NCI-H128 (cell line): ENCODE measurements at regions not wholly inside any gene's neighbourhood (a gene's known extent, or its start where the extent isn't known, plus 50 kb on each side); places are given as distances from the start of the nearest gene placed in this dataset.

ENCODE experiments used
- DNase-seq: peaks from one replicate; lab custom pipeline; 2025; ENCODE audit not compliant: unreplicated experiment; lab: John Stamatoyannopoulos, UW

DNA sequence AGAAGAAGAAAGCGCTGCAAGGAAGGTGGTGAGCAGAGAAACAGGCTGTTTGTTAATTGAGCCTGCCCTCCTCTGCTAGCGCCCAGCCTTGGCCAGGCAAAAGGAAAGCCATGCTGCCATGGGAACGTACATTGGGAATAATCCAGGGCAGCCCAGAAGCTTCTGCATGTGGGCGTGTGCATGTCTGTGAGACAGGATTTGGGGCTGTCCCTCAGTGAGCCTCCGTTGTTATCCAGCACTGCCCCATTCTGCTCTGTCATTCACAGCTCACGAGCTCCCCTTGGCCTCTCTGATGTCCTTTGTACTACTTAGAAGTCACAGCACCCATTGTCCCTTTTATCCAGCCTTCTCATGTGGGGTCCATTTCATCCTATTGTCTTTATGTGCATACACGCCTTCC, 239.1 kb upstream of the ROPN1 start:
- no peak for DNase-seq

DNA sequence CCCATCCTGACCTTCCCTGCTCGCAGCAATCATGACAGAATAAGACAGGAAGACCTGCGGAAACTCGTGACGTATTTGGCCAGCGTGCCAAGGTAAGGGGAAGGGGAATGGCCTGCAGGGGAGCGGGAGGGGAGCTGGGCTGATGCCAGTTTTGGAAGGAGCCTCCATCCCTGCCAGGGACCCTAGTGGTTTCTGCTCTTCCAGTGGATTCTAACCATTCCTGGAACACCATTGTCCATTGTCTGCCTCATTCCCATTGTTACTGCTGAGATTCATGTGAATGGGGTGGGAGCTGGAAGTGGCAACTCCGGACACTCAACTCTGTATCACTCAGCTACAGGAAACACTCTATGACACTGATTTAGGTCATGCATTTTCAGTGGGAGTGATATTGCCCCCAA, 242.9 kb upstream of the ROPN1 start:
- DNase-seq: no peak

DNA sequence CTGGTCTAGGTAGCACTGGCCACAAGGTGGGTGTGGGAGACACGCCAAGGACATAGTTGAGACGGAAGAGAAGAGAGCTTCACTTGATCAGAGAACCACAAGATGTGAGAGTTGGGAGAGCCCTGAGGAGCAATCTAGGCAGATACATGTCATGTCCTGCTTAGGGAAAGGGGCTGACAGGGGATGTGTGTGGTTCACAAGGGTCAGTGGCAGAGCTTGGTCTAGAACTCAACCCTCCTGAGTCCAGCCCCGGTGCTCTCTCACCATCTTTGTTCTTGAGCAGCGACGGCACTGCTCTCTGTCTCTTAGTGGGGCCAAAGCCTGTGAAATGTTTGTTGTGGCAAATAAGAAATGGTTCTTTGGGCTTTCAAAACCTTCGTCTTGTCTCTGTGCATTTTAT, 243.5 kb upstream of the ROPN1 start:
- no peak for DNase-seq

DNA sequence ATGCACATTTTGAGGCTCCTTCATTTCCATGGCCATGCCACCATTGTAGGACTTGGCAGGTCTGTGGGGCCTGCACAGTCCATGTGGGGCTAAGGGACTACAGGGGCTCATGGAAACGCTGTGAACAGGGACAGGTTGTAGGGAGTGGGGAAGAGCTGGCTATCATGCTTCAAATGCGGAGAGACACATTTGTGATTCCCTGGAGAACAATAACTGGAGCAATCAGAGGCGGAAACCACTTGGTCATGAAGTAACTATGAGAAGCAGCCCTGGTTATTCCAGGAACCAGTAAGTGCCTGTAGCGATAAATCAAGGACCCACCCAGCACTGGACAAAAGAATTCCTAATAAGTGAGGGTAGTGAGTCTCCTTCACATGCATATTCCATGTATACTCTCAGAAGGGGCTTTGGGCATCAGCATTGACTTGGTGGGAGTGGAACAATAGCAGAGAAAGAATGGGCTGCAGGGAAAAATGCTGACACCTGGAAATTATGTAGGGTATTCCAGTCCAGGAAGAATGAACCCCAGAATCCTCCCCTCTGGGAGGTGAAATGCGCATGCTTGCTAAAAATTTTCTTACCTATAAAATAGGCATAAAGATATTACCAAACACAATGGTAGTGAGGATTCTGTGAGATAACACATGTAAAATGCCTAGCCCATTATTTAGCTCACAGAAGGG, 251.4 kb upstream of the ROPN1 start:
- DNase-seq: no peak

DNA sequence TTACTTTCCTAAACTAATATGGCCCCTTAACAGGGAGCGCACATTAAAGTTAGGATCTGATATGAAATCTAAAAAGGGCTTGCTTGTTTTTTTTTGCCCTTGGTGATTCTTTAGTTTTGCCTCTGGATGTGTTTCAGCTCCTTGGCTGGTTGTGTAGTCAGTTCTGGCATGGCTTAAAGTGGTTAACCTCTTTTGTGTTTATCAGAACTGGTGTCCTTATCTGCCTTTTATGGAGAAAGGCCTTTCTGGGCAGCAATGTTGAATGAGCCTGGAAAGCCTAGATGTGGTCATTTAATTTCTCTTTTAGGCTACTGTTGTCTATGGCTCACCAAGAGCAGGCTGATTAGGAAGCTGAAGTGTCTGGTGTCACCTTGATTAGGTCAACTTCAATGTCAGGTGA, 254.5 kb upstream of the ROPN1 start:
- DNase-seq: no peak

DNA sequence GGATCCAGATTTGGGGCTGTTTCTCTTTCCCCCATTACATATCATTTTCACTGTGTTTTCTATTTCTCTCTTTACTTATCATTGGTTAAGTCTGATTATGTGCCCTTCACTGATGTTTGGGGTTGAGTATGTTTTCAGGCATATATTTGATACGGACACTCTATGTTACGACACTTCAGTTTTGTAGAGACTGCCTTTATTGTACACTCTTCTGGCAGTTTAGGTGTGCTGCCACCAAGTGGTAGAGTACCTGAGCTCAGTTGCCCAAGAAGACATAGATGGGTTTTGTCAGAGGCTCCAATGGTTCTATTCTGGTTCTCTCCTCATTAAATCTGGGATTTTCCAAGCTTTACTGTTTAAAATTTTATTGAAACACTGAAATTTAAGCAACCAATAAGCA, 255.0 kb upstream of the ROPN1 start:
- no peak for DNase-seq

DNA sequence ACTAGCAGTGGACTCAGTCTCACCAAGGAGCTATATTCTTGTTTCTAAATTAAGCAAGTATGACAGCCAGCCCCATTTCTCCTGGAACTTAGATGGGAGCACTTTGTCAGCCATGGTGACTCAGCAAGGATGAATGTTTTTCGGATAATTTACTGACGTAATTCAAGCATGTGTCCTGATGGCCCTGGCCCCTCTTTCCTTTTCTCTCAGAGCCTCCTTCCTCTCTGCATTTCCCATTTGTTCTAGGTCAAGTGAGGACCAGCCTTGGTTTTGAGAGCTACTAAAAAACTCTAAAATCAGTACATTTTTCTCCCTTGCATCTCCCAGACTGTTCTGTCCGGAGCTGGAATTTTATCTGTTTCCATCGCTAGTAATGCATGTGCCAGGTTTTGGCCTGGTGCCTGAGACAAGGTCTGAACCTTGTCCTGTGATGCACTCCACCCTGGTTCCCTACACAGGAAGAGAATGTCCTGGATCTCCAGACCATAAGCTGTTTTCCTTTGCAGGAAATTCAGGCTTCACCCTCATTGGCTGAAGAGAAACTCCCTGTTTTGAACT, 256.6 kb upstream of the ROPN1 start:
- DNase-seq: no peak

DNA sequence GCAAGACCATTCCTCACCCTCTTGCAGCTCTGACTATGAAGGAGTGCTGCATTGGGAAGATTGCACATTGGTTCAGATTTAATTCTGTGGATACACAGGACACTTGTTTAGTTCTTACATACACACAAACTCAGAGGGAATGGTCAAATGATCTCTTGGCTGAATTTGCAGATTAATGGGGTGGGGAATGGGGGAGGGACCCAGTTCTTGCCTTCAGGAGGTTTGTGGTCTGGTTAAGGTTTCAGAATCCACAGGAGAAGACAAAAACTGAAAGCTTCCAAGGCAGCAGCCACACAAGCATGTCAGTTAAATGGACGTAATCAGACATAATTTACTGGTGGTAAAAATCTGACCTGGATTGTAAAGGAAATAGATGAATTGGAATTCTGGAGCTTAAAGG, 257.1 kb upstream of the ROPN1 start:
- DNase-seq: no peak

DNA sequence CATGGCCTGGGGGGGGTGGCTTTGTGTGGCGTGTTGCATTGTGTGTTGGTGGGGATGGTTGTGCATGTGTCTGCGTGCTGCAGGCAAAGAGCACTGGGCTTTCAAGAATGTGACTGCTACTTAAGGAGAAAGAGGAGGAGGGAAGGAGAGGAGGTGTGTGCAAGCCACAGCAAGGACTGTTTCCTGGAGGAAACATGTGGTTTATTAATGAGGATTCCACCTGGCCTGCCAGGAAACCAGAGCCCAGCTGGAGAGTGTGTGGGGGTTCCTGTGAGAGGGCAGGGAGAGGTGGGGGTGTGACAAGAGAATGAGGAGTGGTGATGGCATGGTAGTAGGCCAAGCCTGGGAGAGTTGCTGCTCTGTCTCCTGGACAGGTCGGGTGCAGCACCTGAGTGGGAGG, 258.1 kb upstream of the ROPN1 start:
- DNase-seq: no peak

DNA sequence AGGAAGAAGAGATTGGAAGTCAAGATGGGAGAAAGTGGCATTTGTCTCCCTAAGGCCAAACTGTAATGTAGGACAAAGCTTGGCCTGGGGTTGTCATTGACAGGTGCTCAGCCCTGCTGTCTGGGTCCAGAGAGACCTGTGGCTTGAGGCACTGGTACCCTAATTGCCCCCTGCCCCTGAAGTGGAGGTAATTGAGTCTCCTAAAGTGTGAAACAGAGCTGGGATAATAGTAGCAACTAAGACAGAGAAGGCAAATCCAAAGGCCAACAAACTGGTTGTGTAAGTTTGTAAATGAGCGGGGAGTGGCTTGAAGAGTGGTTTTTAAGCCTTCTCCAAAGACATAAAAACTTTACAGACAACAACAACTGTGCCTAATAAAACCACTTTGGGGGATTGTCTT, 264.2 kb upstream of the ROPN1 start:
- no peak for DNase-seq

DNA sequence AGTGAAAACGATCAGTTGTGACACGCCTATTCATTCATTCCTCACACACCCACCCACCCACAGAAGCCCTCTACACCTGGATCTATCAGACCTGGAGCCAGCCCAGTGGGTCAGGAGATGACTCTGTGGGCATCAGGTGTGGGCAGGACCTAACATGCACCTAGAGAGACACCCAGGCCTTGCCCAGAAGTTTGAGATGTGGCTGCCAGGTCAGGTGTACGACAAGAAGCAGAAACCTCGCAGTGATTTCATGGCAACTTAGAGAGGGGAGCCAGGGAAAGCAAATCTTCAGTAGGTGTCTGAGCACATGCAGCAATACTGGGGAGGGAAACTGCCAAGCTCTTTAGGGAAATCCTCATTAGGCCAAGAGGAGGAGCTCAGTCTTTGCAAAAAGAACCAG, 264.7 kb upstream of the ROPN1 start:
- no peak for DNase-seq

DNA sequence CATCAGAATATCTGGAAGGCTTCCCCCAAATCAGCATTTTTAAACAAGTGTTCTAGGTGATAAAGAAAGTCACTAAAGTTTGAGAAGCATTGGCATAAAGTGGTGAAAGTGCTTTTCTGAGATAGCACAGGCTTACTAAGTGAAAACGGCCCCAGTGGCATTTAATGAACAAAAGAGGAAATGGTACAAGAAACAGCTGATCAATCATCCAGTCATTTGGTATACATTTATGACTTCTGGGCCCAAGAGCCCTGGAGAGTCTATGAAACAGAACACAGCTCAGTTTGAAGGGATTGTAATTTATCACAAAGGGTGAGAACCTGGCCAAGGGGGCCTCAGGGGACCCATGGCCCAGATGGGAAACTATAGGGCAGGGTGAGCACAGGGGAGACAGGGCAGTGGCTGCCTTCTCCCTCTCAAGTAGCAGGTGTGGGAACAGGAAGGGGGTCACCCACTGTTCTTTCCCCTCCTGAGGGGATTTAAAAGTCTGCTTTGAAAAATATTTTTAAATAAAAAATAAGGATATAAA, 265.5 kb upstream of the ROPN1 start:
- no peak for DNase-seq

DNA sequence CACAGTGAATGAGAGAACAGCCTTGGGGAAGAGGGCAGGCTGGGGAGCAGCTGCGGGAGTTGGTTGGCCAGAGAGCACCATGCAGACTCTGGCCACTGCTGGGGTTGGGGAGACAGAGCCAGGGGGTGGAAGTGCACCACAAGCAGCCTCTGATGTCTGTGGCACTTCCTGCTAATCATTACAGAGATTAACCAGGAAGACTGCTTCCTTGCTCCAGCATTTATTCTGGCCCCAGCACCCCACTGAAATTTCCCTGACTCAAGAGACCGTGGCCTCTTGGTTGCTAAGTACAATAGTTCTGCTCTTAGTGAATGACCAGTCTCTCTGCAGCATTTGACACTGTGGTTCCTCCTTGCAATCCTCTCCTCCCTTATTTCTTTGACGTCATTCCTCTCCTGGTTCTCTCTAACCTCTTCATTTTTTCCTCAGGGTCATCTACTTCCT, 266.2 kb upstream of the ROPN1 start:
- no peak for DNase-seq

DNA sequence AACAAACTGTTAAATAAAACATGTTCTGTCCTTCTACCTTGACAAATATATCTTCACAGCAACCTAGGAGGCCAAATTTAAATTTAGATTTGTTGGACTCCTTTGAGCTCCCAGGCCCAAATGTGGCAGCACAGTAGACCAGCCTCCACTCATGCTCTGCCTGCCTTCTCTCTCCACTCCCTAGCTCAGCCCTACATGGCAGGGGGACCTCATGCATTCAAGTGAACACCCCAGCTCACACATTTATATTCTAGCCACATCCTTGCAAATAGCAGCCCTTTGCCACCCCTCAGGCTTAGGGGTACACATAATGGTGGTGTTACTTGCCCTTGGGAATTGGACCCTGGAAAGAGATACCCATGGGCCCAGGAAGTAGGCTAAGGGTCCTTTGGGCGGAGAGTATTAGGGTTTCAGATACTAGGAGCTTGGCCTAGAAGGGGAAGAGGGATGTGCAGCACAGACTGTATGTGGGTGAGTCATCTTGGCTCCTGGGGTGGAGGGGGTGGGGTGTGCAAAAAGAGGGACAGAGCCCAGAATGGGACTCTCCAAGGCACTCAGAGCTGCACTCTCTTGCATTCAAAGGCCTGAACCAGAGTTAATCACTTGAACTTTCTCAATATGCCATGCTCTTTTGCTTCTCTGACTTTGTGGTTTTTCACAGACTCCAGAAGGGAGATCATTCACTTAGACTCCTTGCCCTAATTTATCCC, 268.4 kb upstream of the ROPN1 start:
- no peak for DNase-seq

DNA sequence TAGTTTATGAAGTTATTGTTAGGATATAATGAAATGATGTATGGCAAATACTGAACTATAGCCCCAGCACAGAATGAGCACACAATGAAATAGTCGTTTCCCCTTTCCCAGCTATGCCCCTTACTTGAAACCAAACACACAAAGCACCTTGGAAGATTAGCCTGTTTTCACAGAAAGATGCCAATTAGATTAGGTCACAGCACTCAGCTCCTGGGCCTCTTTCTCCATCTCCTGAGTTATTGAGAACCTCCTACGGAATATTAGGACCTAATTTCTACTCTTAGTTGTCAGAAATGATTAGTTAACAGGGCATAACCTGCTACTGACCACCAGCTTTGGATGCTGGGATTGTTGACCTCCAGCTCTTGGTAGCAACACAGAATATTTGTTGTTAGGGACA, 269.4 kb upstream of the ROPN1 start:
- DNase-seq: no peak

DNA sequence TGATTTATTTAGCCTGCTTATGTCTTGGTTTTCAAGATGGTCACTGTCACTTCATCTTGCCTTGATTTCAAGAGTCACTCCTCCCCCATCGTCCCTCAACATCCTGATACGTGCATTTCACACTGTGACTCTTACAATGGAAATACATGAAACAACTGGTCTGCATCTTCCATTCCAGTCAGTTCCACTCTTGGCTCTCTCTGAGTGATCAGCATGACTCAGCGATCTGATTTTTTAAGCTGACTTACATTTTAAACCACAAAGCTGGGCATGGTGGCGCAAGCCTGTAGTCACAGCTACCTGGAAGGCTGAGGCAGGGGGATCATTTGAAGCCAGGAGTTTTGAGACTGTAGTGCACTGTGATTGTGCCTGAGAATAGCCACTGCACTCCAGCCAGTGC, 271.2 kb upstream of the ROPN1 start:
- no peak for DNase-seq

DNA sequence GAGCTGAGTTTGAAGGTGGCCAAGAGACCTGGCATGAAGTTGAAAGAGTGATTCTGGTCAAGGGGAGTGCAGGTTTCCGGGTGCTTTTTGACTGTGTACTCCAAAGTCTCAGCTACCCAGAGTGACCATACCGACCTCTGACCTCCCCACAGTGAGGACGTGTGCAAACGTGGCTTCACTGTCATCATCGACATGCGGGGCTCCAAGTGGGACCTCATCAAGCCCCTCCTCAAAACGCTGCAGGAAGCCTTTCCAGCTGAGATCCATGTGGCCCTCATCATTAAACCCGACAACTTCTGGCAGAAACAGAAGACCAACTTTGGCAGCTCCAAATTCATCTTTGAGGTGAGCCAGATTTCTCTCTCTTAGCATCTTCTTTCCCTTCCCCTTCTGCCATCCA, 272.4 kb upstream of the ROPN1 start:
- no peak for DNase-seq

DNA sequence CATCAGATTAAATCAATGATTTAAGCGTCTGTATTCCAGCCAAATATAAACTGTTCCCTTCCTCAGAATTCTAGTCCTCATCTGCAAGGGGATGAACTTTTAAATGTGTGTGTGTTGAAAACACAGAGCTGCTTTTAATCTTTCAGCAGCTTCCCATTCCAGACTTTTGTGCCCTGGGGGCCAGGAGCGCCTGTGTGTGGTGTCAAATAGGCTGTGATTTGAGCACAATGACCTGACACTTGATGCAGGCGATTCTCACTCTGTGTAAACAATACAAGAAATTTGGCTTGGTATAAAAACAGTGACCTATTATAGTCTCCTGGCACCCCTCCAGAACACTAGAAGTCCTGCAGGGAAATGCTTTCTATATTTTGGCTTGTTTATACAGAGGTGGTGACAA, 274.6 kb upstream of the ROPN1 start:
- DNase-seq: peak; percentile 99

DNA sequence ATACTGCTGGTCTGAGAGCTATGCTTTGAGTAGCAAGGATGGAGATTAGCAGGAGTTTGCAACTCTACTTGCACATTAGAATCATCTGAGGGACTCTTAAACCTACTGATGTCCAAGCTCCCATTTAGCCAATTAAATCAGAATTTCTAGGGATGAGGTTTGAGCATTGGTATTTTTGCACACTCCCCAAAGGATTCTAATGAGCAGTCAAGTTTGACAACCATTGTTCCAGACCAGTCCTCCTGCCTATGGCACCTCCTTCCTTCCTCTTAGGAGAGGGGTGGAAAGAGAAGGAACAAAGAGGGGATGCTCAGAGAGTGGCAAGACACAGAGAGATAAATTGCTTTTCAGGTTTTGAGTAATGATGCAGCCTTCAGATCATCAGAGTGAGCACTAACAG, 275.5 kb upstream of the ROPN1 start:
- DNase-seq: no peak

DNA sequence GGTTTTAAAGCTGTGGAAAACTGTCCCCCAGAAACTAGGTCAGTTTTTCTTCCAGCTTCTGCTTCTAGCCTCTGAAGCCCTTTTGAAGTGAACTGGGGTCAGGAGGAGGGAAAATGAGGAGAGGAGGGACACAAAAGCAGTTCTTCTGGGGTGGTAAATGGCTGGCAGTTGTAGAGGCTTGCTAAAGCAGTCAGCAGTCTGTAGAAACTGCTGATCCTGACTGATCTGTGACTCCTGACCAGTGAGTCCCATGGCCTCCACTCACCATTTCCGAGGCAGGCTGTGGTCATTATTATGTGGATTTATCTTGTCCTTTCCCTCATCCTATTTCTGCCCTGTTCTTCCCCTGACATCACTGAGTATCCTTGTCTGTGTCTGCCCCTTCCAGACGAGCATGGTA, 276.4 kb upstream of the ROPN1 start:
- no peak for DNase-seq

DNA sequence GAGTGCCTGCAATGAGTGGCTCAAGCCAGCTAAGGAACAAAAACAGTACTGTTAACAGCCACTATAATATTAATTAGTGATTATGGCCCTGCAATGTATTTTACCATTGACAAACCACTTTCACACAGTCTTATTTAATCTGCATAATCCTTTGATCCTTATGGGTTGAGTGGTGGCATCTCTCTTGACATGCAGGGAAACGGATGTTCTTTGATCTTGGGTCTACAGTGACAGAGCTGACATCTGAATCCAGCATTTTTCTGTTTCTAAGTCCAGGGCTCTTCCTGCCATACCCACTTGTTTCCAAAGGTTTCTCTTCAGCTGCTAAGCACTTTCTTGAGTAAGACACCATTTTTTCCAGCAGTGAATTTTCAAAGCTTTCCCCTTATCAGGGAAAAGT, 277.7 kb upstream of the ROPN1 start:
- no peak for DNase-seq

DNA sequence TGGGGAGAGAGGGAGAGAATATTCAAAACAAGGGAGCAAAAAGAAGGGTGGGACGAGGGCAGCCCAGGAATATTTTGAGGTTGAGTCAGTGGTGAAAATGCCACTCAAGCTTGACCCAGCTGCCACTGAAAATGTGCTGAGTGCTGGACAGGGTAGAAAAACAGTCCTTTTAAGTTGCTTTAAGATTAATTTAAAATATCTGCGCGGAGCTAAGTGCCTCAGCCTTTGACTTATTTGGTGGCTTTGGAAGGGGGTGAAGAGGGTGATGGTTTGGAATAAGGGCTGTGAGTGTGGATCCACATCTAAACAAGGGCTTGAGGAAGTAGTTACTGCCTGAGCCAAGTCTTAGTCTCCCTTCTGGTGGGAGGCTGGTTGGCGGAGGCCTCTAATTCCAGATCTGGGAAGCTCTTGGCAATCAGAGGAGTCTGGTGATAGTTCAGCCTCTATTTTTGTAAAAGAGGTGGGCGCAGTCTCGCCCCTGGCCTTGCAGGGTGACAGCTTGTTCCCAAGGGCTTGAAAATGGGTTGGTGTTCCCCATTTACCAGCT, 280.8 kb upstream of the ROPN1 start:
- no peak for DNase-seq
